CD4-positive, alpha-beta T cell treated with Interleukin-12 subunit alpha and Interleukin-12 subunit beta, for 1 hour (primary cell): ENCODE measurements at regions not wholly inside any gene's neighbourhood (a gene's known extent, or its start where the extent isn't known, plus 50 kb on each side); places are given as distances from the start of the nearest gene placed in this dataset.

Source experiments
- DNase-seq: peaks from one replicate; pipeline ENCODE4 v3.0.0-alpha.2; 2020

DNA sequence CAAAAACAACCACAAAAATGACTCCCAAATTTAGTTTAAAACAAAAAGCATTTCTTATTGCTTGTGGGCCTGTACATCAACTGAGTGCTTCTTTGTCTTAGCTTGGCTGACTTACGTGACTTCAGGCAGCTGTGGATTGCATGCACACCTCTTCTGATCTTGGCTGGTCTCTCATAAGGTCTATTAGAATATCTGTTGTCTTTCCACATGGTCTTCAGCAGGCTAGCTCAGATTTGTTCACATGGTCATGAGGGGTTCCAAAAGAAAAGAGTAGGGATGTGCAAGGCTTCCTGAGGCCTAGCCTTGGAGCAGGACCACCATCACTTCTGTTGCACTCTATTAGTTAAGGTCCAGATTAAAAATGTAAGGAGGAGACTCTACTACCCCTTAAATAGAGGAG lies 120.1 kb downstream of the LRRC70 start:
- DNase-seq, result no peak

DNA sequence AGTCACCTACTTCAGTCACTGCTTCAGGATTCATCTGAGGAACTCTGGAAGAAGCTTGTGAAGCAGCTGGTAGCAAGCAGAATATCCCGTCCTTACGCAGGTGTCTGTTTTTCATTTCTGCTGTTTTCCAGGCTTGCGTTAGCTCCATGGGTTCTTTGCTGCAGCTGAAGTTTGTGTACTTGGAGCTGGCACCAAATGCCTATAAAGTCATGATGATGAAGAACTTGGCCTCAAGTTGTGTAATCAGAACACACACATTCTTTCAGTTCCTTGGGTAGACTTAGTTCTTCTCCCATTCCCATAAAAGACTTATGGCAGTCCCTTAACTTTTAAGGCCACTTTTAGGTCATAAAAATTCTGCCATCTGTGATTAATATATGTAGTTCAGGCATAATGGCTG lies 116.7 kb downstream of the LRRC70 start:
- no peak for DNase-seq

DNA sequence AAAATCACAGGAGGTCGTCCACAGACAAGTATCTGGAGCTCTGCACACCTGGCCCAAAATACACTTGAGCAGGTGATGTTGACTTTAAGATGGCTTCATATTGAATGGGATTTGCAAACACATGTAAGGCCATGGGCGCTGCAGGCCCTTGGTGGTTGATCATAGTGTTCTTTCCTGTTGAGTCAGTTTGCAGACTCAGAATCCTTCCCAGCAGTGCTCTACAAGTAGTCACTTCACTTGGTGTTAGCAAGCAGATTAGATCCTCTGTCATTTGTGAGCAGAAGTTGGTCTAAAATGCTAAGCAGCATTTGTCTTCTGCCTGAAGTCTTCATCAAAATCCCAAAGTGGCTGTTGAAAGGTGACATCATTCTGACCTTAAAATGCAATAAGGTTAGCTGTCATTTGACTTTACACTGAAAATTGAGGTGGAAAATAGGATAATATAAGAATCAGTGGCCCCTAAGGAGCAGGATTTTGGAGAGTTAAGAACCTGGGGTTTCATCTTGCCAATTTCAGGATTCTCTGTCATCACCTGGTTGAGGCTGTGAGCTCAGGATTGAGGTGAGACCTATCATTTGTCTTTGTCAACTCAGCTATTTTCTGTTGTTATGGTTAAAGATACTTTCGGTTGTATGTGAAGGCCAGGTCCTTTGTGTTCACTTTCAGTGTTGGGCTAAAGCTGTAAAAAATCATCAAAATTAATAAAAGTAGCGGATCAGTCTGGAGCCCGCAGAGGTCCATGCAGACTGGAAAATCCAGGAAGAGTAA lies 114.5 kb downstream of the LRRC70 start:
- no peak for DNase-seq

DNA sequence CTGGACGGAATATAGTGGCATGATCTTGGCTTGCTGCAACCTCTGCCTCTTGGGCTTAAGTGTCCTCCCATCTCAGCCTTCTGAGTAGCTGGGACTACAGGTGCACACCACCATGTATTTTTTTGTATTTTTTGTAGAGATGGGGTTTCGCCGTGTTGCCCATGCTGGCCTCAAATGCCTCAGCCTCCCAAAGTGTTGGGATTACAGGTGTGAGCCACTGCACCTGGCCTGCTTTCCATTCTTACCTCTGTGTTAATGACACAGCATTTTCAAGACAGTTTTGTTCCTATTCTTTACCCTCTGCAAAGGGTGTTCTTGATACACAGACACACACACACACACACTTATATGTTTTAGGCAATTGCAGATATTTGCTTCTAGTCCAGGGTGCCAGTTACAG lies 113.3 kb downstream of the LRRC70 start:
- no peak for DNase-seq

DNA sequence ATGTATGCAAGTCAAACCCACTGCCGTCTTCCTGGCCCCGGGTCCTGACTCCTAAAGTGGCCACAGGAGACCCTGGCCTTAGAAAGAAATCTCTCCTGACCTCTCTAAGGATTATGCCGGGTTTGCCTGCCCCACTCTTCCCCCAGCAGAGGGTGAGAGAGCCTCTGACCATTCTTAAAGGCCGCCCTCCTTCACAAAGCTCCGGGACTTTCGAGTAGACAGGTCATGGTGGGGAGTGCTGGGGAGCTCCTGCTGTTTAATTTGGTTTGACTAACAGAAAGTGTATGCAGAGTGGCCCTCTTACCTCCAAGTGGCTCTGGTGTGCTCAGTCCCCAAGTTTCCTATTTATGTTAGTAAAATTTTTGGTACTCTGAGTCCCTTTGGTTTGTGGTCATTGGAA lies 111.8 kb downstream of the LRRC70 start:
- DNase-seq, result no peak

DNA sequence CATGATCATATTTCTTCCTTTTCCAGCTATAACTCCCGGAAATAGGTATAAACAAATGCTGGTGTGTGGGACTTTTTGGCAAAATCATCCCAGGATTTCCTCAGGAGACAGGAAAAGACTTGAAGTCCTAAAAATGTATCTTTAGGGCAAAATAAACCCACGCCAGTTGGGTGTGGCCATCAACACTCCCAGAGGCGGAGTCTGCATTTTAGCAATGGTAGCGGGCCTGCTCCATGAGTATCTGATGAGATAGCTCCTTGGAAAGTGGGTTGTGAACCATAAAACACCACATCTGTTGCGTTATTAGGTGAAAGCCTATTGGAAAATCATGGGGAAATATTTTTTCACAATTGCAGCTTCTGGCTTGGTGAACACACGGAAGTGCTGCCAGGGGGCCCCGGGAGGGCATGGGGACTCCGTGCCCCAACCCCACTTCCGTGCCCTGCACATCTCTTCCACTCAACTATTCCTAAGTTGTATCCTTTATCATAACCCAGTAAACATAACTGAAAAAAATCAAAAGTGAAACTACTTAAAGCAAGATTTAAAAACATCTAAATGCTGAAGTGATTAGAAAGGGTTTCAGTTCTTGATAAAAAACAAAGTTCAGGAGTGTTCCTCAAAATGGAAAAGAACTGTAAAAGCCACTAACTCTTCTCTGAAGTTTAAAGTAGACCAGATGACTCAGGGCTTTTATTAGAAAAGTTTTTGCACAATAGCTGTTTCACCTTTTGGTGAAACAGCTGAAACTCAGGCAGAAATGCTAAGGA lies 111.2 kb downstream of the LRRC70 start:
- no peak for DNase-seq

DNA sequence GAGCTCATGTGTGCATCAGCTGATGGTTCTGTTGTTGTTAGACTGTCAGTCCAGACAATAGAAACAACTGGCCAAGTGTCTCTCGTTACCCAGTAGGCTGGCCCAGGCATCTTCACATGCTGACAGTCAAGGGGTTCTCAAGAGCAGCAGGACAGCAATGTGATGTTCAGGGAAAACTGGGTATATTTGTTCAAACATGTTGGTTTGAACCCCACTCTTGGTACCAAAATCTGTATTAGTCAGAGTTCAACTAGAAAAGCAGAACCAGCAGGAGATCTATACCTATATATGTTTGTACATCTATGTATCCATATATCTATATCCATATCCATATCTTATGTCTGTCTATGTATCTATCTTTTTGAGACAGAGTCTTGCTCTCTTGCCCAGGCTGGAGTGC lies 108.1 kb downstream of the LRRC70 start:
- DNase-seq, result no peak

DNA sequence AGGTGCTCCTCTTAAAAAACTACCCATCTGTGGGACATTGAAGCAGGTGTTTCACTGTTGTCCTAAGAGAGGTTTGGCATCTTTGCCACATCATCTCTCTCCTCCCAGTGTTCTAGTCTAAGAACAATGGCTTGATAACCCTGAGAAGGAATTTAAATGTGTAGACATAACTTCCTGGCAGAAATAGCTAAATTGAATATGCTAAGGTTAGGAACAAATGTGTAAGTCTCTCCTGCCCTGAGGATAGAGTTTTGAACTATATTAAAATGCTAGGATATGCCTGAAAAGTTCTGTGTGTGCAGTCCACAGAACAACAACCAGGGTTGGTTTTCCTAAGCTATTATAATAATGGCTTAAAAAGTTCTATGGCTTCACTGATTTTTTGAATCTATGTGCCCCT lies 106.6 kb downstream of the LRRC70 start:
- DNase-seq, result no peak

DNA sequence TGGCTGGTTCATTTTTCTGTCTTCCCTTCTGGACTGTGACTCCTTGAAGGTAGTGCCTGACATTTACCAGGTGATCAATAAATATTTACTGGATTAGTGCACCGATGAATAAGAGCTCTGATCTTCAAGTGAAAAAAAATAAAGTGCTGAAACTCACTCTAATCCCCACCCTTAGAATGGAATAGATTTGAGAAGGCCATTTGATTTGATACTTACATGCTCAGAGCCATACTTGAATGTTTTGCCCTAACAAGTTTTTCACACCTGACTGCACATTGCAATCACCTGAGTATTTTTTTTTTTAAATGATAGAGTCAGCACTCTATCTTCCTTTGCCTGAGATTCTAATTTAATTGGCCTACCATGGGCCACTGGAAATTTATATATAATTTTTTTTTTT lies 105.7 kb downstream of the LRRC70 start:
- DNase-seq, result no peak

DNA sequence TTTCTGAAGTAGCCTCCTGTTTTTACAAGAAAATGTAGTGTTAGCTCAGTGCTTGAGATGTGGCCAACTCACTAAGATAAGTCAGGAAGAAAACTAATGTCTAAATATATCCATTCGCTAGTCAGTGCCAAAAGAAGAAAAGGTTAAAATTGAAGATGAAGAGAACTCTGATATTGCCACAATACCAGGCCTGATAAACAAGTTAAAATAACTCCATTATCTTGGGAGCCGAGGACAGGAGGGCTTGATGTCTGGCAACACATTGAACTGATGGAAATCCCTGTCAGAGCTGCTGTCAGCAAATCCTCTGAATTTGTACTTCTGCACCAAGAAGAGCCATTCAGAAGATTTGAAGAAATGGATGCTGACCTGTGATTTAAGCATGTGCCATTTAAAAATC lies 103.4 kb downstream of the LRRC70 start:
- no peak for DNase-seq

DNA sequence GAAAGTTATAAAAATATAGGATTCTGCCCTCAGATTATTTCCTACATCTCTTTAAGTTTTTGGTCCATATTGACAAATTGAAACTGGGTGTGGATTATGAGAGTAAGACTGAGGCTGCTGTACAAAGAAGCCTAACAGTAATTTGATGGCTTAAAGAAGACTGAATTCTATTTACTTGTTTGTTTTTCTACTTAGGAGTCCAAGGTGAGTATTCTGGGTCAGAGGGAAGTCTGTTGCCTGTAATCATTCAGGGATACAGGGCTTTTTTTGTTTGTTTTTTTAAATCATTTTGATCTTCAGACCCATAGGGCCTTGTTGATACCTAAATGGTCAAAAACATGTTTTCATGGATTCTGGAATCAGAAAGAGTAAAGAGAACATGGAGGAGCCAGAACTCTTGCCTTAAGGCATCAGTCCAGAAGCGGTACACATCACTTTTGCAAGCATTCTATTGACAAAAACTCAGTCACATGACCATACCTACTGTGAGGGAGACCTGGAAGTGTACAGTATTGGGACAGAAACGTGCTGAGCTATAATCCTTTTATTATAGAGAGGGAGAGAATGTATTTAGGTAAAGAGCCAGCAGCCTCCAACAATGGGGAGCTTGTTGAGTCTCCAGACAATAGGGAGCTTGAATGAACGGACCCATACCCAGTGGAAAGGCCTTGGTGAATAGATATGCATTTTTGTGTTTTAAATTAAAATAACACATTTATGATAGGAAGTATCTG lies 102.7 kb downstream of the LRRC70 start:
- DNase-seq, result no peak

DNA sequence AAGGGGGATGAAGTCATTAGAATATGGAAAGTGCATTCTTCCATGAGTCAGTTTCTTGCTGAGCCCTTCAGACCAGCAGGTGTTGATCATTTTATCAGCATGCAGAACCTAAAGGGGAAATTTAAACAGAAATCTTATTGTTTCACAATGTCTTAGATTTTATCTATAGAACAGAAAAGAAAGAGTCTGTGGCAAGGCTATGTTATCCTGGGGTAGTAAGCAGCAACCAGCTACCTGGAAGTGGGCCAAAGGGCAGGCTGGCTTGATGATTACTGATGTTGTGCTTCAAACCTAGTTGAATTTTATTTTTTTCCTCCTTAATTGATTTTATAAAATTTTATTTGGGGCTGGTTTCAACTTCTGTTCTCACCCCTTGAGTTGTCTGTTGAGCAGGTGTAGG lies 101.5 kb downstream of the LRRC70 start:
- no peak for DNase-seq
